GM23338 (cell line): ENCODE measurements at regions not wholly inside any gene's neighbourhood (a gene's known extent, or its start where the extent isn't known, plus 50 kb on each side); places are given as distances from the start of the nearest gene placed in this dataset.

Source experiments
- ATAC-seq: fragments of 200-7000 bp; cut with Tn5 transposase; 3 replicates; pipeline ENCODE4 v1.9.1; 2020
- DNase-seq: peaks from one replicate; pipeline ENCODE4 v3.0.0-alpha.2; 2015; ENCODE audit warnings: low spot score
- H2AFZ ChIP-seq: fragments of 200-600 bp; sonication (generic); 2 replicates; pipeline ENCODE4 v1.8.0; 2016; ENCODE audit warnings: antibody characterized with exemption, mild to moderate bottlenecking, moderate library complexity
- H3F3A ChIP-seq: fragments of 200-600 bp; sonication (generic); replicated peaks from 2 replicates; pipeline ENCODE4 v1.8.0; 2017; ENCODE audit warnings: antibody characterized with exemption, mixed run types, low read depth
- H3K27ac ChIP-seq: fragments of 200-600 bp; sonication (generic); 2 replicates; pipeline ENCODE4 v1.6.1; 2016; ENCODE audit warnings: low read depth
- H3K27me3 ChIP-seq: fragments of 200-600 bp; sonication (generic); 2 replicates; pipeline ENCODE4 v1.8.0; 2016; ENCODE audit warnings: mild to moderate bottlenecking, mixed run types, moderate library complexity; ENCODE audit not compliant: insufficient read depth
- H3K36me3 ChIP-seq: fragments of 200-600 bp; sonication (generic); 2 replicates; pipeline ENCODE4 v1.8.0; 2016; ENCODE audit warnings: mild to moderate bottlenecking; ENCODE audit not compliant: insufficient read depth
- H3K4me1 ChIP-seq: fragments of 200-600 bp; sonication (generic); 2 replicates; pipeline ENCODE4 v1.8.0; 2016; ENCODE audit warnings: mild to moderate bottlenecking, moderate library complexity; ENCODE audit not compliant: insufficient read depth
- H3K4me2 ChIP-seq: fragments of 200-600 bp; sonication (generic); 2 replicates; pipeline ENCODE4 v1.7.1; 2017; ENCODE audit warnings: mixed run types
- H3K4me3 ChIP-seq: fragments of 200-600 bp; sonication (generic); 2 replicates; pipeline ENCODE4 v1.6.1; 2016; ENCODE audit warnings: mixed run types
- H3K79me2 ChIP-seq: fragments of 200-600 bp; sonication (generic); replicated peaks from 2 replicates; pipeline ENCODE4 v1.8.0; 2017; ENCODE audit warnings: mild to moderate bottlenecking; ENCODE audit not compliant: insufficient read depth
- H3K9me2 ChIP-seq: fragments of 200-600 bp; sonication (generic); 2 replicates; pipeline ENCODE4 v1.8.0; 2017; ENCODE audit not compliant: insufficient read depth
- H4K20me1 ChIP-seq: fragments of 200-600 bp; sonication (generic); replicated peaks from 2 replicates; pipeline ENCODE4 v1.8.0; 2017; ENCODE audit warnings: mild to moderate bottlenecking; ENCODE audit not compliant: insufficient read depth
- H3K27ac Mint-ChIP-seq: 2 replicates; pipeline ENCODE4 v1.8.0; 2020; ENCODE audit warnings: inconsistent platforms, mild to moderate bottlenecking, moderate library complexity, mixed read lengths
- H3K27me3 Mint-ChIP-seq: 3 replicates; pipeline ENCODE4 v1.8.0; 2022; ENCODE audit warnings: low read depth, mild to moderate bottlenecking, moderate library complexity, mixed read lengths, inconsistent platforms; ENCODE audit not compliant: insufficient read depth, poor library complexity
- H3K36me3 Mint-ChIP-seq: 3 replicates; pipeline ENCODE4 v1.8.0; 2021; ENCODE audit warnings: low read depth, mild to moderate bottlenecking, inconsistent platforms, moderate library complexity, mixed read lengths
- H3K4me1 Mint-ChIP-seq: 3 replicates; pipeline ENCODE4 v1.8.0; 2020; ENCODE audit warnings: mild to moderate bottlenecking, inconsistent platforms, mixed read lengths
- H3K4me3 Mint-ChIP-seq: 3 replicates; pipeline ENCODE4 v1.8.0; 2021; ENCODE audit warnings: moderate library complexity, mild to moderate bottlenecking, inconsistent platforms, mixed read lengths
- H3K9me3 Mint-ChIP-seq: 3 replicates; pipeline ENCODE4 v1.8.0; 2020; ENCODE audit warnings: moderate library complexity, mild to moderate bottlenecking, inconsistent platforms, mixed read lengths
- CREB1 ChIP-seq: fragments of 250-450 bp; sonication (Bioruptor Pico); IDR thresholded peaks from 2 replicates; pipeline ENCODE4 v1.5.0; 2020; ENCODE audit warnings: low read depth, mild to moderate bottlenecking, moderate library complexity
- CTCF ChIP-seq, 2 experiments: fragments of 200-600 bp in 1 of 2; sonication (generic) in 1 of 2; conservative IDR thresholded peaks; 2 replicates each; pipeline versions ENCODE4 v1.5.1 to v1.6.1; 2016 to 2017; ENCODE audit warnings: antibody characterized with exemption in 2 of 2, low read depth in 2 of 2, mild to moderate bottlenecking in 2 of 2, moderate library complexity in 1 of 2
- ETS1 ChIP-seq: IDR thresholded peaks from 2 replicates; pipeline ENCODE4 v1.6.1; 2016; ENCODE audit warnings: antibody characterized with exemption
- EZH2 ChIP-seq: fragments of 200-600 bp; sonication (generic); IDR thresholded peaks from one replicate; pipeline ENCODE4 v1.8.0; 2017; ENCODE audit warnings: antibody characterized with exemption, mild to moderate bottlenecking, low read depth; ENCODE audit not compliant: unreplicated experiment
- EZH2phosphoT487 ChIP-seq: fragments of 200-600 bp; sonication (generic); IDR thresholded peaks from one replicate; pipeline ENCODE4 v1.8.1; 2018; ENCODE audit warnings: antibody characterized with exemption; ENCODE audit not compliant: unreplicated experiment
- JUNB ChIP-seq: IDR thresholded peaks from one replicate; pipeline ENCODE4 v1.6.1; 2016; ENCODE audit warnings: antibody characterized with exemption; ENCODE audit not compliant: unreplicated experiment
- NANOG ChIP-seq: IDR thresholded peaks from 2 replicates; pipeline ENCODE4 v1.6.1; 2016; ENCODE audit warnings: antibody characterized with exemption, borderline replicate concordance
- POLR2AphosphoS5 ChIP-seq: IDR thresholded peaks from 2 replicates; pipeline ENCODE4 v1.6.1; 2016; ENCODE audit warnings: antibody characterized with exemption, low read depth
- STAT1 ChIP-seq: IDR thresholded peaks from one replicate; pipeline ENCODE4 v1.6.1; 2016; ENCODE audit warnings: antibody characterized with exemption; ENCODE audit not compliant: unreplicated experiment
- ZNF114 ChIP-seq: fragments of 250-450 bp; sonication (Bioruptor Pico); IDR thresholded peaks from 2 replicates; pipeline ENCODE4 v1.5.0; 2020; ENCODE audit warnings: mild to moderate bottlenecking, moderate library complexity
- ZNF331 ChIP-seq: fragments of 250-450 bp; sonication (Bioruptor Pico); IDR thresholded peaks from 2 replicates; pipeline ENCODE4 v1.5.0; 2020; ENCODE audit warnings: low read depth, mild to moderate bottlenecking, moderate library complexity
- TF ChIP-seq, protein P1 (sequence below): IDR thresholded peaks from one replicate; pipeline ENCODE4 v1.6.1; 2018; ENCODE audit warnings: antibody characterized with exemption; ENCODE audit not compliant: unreplicated experiment

DNA sequence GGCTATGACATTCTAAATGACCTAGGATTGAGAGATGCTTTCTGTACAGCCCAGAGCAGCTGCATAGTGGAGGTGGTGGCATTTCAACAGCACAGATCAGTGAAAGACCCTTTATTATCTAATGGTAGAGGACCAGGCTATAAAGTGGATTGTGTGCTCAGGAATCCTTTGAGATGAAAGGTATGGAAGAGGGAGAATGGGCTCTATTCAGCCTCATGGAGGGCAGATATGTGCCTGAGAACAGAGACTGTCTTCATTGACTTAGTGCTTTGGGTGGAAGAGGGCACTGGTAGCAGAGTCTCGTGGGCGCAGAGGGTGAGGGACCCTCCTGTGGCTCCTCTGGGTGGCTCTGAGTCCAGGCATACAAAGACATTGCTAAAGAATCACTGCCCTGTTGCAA is 130.0 kb upstream of the SLC24A5 start:
- Mint-ChIP-seq H3K9me3 (no peaks in the 10 kb centered on the region), H3K4me1 (peaks cover 3% of the 10 kb centered on the region; the same call in 1 of the 3 replicates), H3K4me3 (no peak overlapping the region), H3K27me3 (no peaks in the 10 kb centered on the region), H3K36me3 (no peaks in the 10 kb centered on the region), H3K27ac (no peak overlapping the region)
- H3K9me2 ChIP-seq, result no peaks in the 10 kb centered on the region
- no peaks in the 10 kb centered on the region for H3K4me1 ChIP-seq
- no peak overlapping the region for H3K4me3 ChIP-seq
- H3F3A ChIP-seq, result no peaks in the 10 kb centered on the region
- no peaks in the 10 kb centered on the region for H3K36me3 ChIP-seq
- no peaks in the 10 kb centered on the region for H3K27me3 ChIP-seq
- no peak overlapping the region for H3K27ac ChIP-seq
- TF ChIP-seq POLR2AphosphoS5 (no peak), ZNF114 (no peak), STAT1 (no peak), CREB1 (CRISPR knock-in tag) (no peak), ZNF331 (CRISPR knock-in tag) (no peak)
- TF ChIP-seq, protein P1, sequence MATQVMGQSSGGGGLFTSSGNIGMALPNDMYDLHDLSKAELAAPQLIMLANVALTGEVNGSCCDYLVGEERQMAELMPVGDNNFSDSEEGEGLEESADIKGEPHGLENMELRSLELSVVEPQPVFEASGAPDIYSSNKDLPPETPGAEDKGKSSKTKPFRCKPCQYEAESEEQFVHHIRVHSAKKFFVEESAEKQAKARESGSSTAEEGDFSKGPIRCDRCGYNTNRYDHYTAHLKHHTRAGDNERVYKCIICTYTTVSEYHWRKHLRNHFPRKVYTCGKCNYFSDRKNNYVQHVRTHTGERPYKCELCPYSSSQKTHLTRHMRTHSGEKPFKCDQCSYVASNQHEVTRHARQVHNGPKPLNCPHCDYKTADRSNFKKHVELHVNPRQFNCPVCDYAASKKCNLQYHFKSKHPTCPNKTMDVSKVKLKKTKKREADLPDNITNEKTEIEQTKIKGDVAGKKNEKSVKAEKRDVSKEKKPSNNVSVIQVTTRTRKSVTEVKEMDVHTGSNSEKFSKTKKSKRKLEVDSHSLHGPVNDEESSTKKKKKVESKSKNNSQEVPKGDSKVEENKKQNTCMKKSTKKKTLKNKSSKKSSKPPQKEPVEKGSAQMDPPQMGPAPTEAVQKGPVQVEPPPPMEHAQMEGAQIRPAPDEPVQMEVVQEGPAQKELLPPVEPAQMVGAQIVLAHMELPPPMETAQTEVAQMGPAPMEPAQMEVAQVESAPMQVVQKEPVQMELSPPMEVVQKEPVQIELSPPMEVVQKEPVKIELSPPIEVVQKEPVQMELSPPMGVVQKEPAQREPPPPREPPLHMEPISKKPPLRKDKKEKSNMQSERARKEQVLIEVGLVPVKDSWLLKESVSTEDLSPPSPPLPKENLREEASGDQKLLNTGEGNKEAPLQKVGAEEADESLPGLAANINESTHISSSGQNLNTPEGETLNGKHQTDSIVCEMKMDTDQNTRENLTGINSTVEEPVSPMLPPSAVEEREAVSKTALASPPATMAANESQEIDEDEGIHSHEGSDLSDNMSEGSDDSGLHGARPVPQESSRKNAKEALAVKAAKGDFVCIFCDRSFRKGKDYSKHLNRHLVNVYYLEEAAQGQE, result no peak
- no peaks in the 10 kb centered on the region for H3K79me2 ChIP-seq
- DNase-seq, result no peak
- H2AFZ ChIP-seq, result no peak overlapping the region
- no peak overlapping the region for H3K4me2 ChIP-seq
- H4K20me1 ChIP-seq, result no peaks in the 10 kb centered on the region
- no peak for ATAC-seq

GRCh38 chr15:47991357-47991756 is 129.4 kb upstream of the SLC24A5 start:
- H4K20me1 ChIP-seq, result no peaks in the 10 kb centered on the region
- no peak overlapping the region for H3K4me3 Mint-ChIP-seq
- ATAC-seq, result no peak
- no peaks in the 10 kb centered on the region for H3K36me3 ChIP-seq
- H2AFZ ChIP-seq, result no peak overlapping the region
- no peak overlapping the region for H3K4me3 ChIP-seq
- no peak overlapping the region for H3K27ac ChIP-seq
- H3K9me2 ChIP-seq, result no peaks in the 10 kb centered on the region
- no peaks in the 10 kb centered on the region for H3F3A ChIP-seq
- H3K4me2 ChIP-seq, result no peak overlapping the region
- no peaks in the 10 kb centered on the region for H3K27me3 Mint-ChIP-seq
- H3K27me3 ChIP-seq, result no peaks in the 10 kb centered on the region
- H3K4me1 Mint-ChIP-seq, result peaks cover 3% of the 10 kb centered on the region; the same call in 1 of the 3 replicates
- no peak for DNase-seq
- no peak overlapping the region for H3K27ac Mint-ChIP-seq
- no peaks in the 10 kb centered on the region for H3K79me2 ChIP-seq
- no peaks in the 10 kb centered on the region for H3K36me3 Mint-ChIP-seq
- no peaks in the 10 kb centered on the region for H3K9me3 Mint-ChIP-seq
- H3K4me1 ChIP-seq, result no peaks in the 10 kb centered on the region
- TF ChIP-seq CTCF (conservative IDR thresholded peaks at IDR 0.05; ENCODE audit: low read depth in 2 of 2) (no peak), ETS1 (no peak), EZH2 (no peak), EZH2phosphoT487 (no peak), CREB1 (CRISPR knock-in tag) (no peak), POLR2AphosphoS5 (no peak), JUNB (no peak), ZNF331 (CRISPR knock-in tag) (no peak), NANOG (no peak)
- TF ChIP-seq, protein P1, result no peak
